Right lung (tissue), 2 donors: ENCODE measurements at regions not wholly inside any gene's neighbourhood (a gene's known extent, or its start where the extent isn't known, plus 50 kb on each side); places are given as distances from the start of the nearest gene placed in this dataset.
"Not testable (repeated sequence)": the region's sequence is repeated elsewhere in the genome, so short reads cannot be mapped to it uniquely, and the experiment has no call there.

Source experiments
- DNase-seq, 2 donors: peaks; one replicate each; pipeline ENCODE4 v3.0.0-alpha.2; 2013

GRCh38 chr13:33411312-33411711, 125.8 kb upstream of the STARD13 start:
- DNase-seq, result no peak

GRCh38 chr13:33415822-33416221, 130.3 kb upstream of the STARD13 start:
- DNase-seq, result no peak

DNA sequence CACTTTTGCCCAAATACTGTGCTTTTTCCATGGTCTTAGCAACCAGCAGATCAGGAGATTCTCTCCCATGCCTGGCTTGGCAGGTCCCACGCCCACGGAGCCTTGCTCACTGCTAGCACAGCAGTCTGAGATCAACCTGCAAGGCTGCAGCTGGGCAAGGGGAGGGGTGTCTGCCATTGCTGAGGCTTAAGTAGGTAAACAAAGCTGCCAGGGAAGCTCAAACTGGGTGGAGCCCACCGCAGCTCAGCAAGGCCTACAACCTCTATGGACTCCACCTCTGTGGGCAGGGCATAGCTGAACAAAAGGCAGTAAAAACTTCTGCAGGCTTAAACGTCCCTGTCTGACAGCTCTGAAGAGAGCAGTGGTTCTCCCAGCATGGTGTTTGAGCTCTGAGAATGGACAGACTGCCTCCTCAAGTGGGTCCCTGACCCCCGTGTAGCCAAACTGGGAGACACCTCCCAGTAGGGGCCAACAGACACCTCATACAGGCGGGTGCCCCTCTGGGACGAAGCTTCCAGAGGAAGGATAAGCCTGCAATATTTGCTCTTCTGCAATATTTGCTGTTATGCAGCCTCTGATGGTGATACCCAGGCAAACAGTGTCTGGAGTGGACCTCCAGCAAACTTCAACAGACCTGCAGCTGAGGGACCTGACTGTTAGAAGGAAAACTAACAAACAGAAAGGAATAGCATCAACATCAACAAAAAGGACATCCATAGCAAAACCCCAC, 132.8 kb upstream of the STARD13 start:
- not testable (repeated sequence) for DNase-seq

DNA sequence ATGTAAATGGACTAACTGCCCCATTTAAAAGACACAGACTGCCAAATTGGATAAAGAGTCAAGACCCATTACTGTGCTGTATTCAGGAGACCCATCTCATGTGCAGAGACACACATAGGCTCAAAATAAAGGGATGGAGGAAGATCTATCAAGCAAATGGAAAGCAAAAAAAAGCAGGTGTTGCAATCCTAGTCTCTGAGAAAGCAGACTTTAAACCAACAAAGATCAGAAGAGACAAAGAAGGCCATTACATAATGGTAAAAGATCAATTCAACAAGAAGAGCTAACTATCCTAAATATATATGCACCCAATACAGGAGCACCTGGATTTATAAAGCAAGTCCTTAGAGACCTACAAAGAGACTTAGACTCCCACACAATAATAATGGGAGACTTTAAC, 134.6 kb upstream of the STARD13 start:
- DNase-seq, result not testable (repeated sequence)

GRCh38 chr13:33426131-33426530, 140.6 kb upstream of the STARD13 start:
- DNase-seq, result no peak

DNA sequence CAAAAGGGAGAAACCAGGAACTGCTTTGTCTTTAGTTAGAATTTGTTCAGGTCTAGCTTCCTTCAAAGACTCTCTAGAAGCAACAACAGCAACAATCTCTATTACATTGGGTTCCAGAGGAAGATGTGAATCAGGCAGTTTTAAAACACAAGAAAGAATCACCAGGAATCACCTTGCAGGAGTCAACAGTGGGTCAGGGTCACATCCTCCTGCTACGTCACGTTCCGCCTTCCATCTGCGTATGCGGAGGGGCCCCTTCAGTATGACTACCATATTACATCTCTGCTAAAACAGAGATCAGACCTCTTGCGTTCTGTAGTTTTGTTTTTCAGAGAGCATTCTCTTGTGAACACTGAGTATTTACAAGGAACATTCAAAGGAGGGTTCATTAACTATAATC, 147.8 kb upstream of the STARD13 start:
- DNase-seq, result no peak

DNA sequence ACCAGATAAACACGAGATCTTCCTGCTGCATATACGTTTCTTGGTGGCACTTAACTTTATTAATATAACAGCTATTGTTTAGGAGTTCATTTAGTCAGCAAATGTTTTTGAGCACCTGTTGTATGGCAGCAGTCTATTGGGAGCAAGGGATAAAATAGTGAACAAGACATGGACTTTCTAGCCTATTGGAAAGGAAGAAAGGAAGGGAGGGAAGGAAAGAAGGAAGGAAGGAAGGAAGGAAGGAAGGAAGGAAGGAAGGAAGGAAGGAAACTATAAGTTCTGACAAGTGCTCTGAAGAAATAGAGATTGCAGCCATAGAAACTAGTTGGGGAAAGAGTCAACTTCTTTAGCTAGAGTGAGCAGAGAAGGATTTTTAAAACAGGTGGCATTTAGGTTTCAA, 149.1 kb upstream of the STARD13 start:
- no peak for DNase-seq

DNA sequence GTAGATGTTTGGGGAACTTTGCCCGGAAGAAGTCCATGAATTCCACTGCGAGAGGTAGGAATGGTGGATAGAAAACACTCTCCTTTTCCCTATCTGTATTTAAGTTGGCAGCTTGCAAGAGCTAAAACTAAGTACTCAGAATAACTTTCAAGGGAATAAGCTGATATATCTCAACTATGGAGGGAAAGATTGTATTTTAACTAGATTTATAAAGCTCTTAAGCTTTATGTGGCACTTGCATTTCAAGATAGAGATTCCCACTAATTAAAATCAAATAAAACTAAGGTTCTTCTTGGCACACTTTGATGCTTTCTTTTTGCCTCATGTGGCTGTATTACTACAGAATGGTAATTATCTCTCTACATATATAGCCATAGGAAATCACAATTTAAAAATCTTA, 149.7 kb upstream of the STARD13 start:
- no peak for DNase-seq

- DNase-seq, result peak; percentile 42 to 63
These were observed 153.4 kb upstream of the STARD13 start for GRCh38 chr13:33438918-33439317.

DNA sequence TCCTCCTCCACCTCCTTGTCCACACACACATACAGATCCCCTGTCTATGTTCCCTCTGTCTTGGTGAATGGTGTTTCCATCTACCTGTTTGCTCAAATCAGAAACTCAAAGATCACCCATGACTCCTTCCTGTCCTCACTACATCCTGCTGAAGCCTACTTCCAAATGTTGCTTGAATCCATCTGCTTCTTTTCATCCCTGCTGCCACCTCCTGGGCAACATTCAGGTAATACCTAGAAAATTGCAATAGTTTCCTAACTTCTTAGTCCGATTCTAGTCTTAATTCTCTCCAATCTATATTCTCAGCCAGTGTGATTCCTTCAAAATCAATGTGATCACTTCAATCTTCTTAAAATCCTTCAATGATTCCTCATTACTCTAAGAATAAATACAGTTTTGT, 155.5 kb upstream of the STARD13 start:
- DNase-seq, result no peak

DNA sequence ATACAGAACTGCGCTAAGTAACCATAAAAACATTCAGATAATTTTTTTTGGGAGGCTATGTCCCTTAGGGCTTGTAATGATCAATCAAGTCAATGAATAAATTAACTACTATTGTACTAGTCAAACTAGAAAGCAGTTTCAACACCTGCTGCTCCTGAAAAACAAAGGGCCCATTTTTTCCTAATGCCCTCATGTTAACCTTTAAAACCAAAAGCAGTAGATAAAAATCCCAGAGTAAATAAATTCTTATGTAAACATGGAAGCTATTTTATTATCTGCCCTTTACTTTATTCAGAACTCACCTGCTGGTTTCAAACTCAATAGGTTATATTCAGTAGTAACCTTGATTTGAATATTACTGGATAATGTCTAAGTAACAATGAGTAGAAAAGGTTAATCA, 159.5 kb upstream of the STARD13 start:
- DNase-seq, result no peak

DNA sequence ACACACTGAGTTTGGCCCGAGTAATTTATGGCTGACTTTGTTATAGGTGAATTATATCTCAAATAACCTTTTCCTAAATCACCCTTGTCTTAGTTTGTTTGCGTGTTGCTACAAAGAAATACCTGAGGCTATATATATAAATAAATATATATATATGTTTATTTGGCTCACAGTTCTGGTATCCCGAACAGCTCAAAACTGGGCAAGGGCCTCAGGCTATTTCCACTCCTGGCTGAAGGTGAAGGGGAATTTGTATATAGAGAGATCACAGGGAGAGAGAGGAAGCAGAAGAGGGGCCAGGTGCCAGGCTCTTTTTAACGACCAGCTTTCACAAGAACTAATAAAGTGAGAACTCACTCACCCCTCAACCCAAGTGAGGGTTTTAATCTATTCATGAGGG, 159.9 kb upstream of the STARD13 start:
- DNase-seq, result no peak

GRCh38 chr13:33446821-33447725, 161.5 kb upstream of the STARD13 start:
- DNase-seq, result peak in 1 of 2 donors; percentile 18

GRCh38 chr13:33448889-33449288, 163.3 kb upstream of the STARD13 start:
- DNase-seq, result no peak

GRCh38 chr13:33450956-33451709, 165.6 kb upstream of the STARD13 start:
- DNase-seq, result no peak

GRCh38 chr13:33452873-33453517, 167.4 kb upstream of the STARD13 start:
- DNase-seq, result peak; percentile 38 to 43

GRCh38 chr13:33453936-33454335, 168.4 kb upstream of the STARD13 start:
- DNase-seq, result no peak

DNA sequence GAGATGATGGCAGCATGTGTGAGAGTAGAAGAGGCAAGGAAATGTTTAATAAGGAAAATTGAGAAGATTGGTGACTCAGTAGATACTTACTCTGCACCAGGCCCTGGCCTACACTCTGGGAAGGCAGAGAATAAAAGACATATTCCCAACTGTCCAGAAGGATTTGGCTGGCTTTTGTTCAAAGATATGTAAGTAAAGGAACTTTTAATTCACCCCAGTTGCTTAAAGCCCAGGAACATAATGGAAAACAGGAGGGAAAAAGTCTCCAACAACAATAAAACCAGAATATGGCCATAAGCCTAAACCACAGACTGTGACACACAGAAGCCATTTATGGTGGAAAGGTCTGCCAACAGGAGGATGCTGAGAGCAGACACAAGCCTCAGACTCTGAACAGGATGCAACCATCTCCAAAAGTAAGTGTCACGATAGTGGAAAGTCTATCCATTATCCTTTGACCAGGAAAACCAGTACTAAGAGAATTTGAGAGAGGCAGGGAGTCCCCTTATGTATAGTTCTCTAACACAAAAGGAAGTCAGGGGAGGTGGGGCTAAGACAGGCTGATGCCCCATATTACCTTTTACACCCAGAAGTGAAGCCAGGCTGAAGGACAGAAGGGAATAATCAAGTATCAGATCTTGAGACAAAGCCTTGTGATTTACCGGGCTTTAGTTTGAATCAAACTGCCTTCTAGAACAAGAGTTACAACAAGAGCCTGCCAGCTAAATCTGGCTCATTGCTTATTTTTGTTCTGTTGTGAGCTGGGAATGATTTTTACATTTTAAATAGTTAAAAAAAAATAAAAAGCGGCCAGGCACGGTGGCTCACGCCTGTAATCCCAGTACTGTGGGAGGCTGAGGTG, 169.5 kb upstream of the STARD13 start:
- no peak for DNase-seq

DNA sequence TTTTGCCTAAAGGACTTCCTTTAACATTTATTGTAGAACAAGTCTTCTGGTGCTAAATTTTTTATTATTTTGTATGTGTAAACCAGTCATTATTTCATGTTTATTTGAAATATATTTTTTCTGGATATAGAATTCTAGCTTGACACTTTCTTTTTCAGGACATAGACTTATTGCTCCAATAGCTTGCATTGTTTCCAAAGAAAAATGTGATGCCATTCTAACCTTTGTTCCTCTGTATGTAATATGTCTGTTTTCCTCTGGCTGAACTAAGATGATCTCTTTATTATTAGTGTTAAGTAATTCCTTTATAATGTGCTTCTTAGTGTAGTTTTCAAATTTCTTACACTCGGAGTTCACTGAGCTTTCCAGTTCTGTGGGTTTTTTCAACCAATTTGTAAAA, 174.1 kb upstream of the STARD13 start:
- DNase-seq, result no peak

GRCh38 chr13:33462109-33462508, 176.6 kb upstream of the STARD13 start:
- DNase-seq, result no peak

GRCh38 chr13:33464345-33464744, 178.8 kb upstream of the STARD13 start:
- DNase-seq, result no peak
